Mesenchymal stem cell (in vitro differentiated cells and primary cell): ENCODE measurements at regions not wholly inside any gene's neighbourhood (a gene's known extent, or its start where the extent isn't known, plus 50 kb on each side); places are given as distances from the start of the nearest gene placed in this dataset.

Source experiments
- DNase-seq: peaks from one replicate; pipeline ENCODE4 v3.0.0-alpha.2; 2013
- H2AFZ ChIP-seq: one replicate; pipeline ENCODE4 v1.6.1; 2013; ENCODE audit warnings: low read depth, mild to moderate bottlenecking, control low read depth, inconsistent platforms, low read length, moderate library complexity
- H2AK5ac ChIP-seq: 2 replicates; pipeline ENCODE4 v1.6.1; 2013; ENCODE audit warnings: low read length, moderate library complexity, mild to moderate bottlenecking, inconsistent platforms; ENCODE audit not compliant: severe bottlenecking
- H2BK120ac ChIP-seq: one replicate; pipeline ENCODE4 v1.6.1; 2013; ENCODE audit warnings: low read depth, mild to moderate bottlenecking, inconsistent platforms, low read length, moderate library complexity
- H2BK12ac ChIP-seq, 2 experiments: one replicate each; pipeline ENCODE4 v1.6.1; 2013; ENCODE audit warnings: inconsistent platforms in 2 of 2, low read length in 2 of 2, mild to moderate bottlenecking in 2 of 2, moderate library complexity in 2 of 2, control low read depth in 1 of 2
- H2BK15ac ChIP-seq: one replicate; pipeline ENCODE4 v1.6.1; 2013; ENCODE audit warnings: mild to moderate bottlenecking, low read depth, inconsistent platforms; ENCODE audit not compliant: poor library complexity, severe bottlenecking
- H2BK5ac ChIP-seq: 2 replicates; pipeline ENCODE4 v1.6.1; 2013; ENCODE audit warnings: low read depth, mild to moderate bottlenecking, low read length, control low read depth, inconsistent platforms; ENCODE audit not compliant: poor library complexity, severe bottlenecking
- H3K14ac ChIP-seq, 2 experiments: one replicate each; pipeline ENCODE4 v1.6.1; 2013; ENCODE audit warnings: inconsistent platforms in 2 of 2, low read length in 2 of 2, control low read depth in 1 of 2, mild to moderate bottlenecking in 1 of 2, moderate library complexity in 1 of 2
- H3K18ac ChIP-seq, 2 experiments: one replicate each; pipeline ENCODE4 v1.6.1; 2013; ENCODE audit warnings: inconsistent platforms in 2 of 2, low read length in 2 of 2, control low read depth in 1 of 2, low read depth in 1 of 2, mild to moderate bottlenecking in 1 of 2
- H3K23ac ChIP-seq, 2 experiments: one replicate each; pipeline ENCODE4 v1.6.1; 2013; ENCODE audit warnings: inconsistent platforms in 2 of 2, low read length in 2 of 2, mild to moderate bottlenecking in 2 of 2, moderate library complexity in 2 of 2, control low read depth in 1 of 2
- H3K27ac ChIP-seq: 2 replicates; pipeline ENCODE4 v1.5.1; 2013; ENCODE audit warnings: mild to moderate bottlenecking, moderate library complexity, low read length, control low read depth, inconsistent platforms; ENCODE audit not compliant: poor library complexity, severe bottlenecking
- H3K27me3 ChIP-seq, 2 experiments: 2 replicates each; pipeline versions ENCODE4 v1.6.1 to v1.7.0; 2013; ENCODE audit warnings: low read length in 2 of 2, mild to moderate bottlenecking in 2 of 2, moderate library complexity in 2 of 2, control low read depth in 1 of 2, inconsistent platforms in 1 of 2; ENCODE audit not compliant: control insufficient read depth in 1 of 2, insufficient read depth in 1 of 2
- H3K36me3 ChIP-seq, 2 experiments: 2 replicates each; pipeline versions ENCODE4 v1.6.1 to v1.7.0; 2013; ENCODE audit warnings: low read length in 2 of 2, control low read depth in 1 of 2, inconsistent platforms in 1 of 2, low read depth in 1 of 2, mild to moderate bottlenecking in 1 of 2; ENCODE audit not compliant: insufficient read depth in 2 of 2, control insufficient read depth in 1 of 2
- H3K4ac ChIP-seq, 2 experiments: one replicate each; pipeline ENCODE4 v1.6.1; 2013; ENCODE audit warnings: inconsistent platforms in 2 of 2, low read length in 2 of 2, mild to moderate bottlenecking in 2 of 2, moderate library complexity in 2 of 2, control low read depth in 1 of 2, low read depth in 1 of 2
- H3K4me1 ChIP-seq: 2 replicates; pipeline ENCODE4 v1.6.1; 2013; ENCODE audit warnings: low read depth, low read length, control low read depth; ENCODE audit not compliant: control insufficient read depth, insufficient read depth
- H3K4me2 ChIP-seq: 2 replicates; pipeline ENCODE4 v1.6.1; 2013; ENCODE audit warnings: low read length, mild to moderate bottlenecking, inconsistent platforms; ENCODE audit not compliant: poor library complexity, severe bottlenecking
- H3K4me3 ChIP-seq, 2 experiments: 2 replicates each; pipeline versions ENCODE4 v1.5.1 to v1.7.0; 2013; ENCODE audit warnings: low read length in 2 of 2, mild to moderate bottlenecking in 2 of 2, control low read depth in 1 of 2, low read depth in 1 of 2; ENCODE audit not compliant: insufficient read depth in 1 of 2
- H3K79me1 ChIP-seq: replicated peaks from 2 replicates; pipeline ENCODE4 v1.6.1; 2013; ENCODE audit warnings: mild to moderate bottlenecking, control low read depth, low read length, inconsistent platforms; ENCODE audit not compliant: poor library complexity, severe bottlenecking
- H3K9ac ChIP-seq: 2 replicates; pipeline ENCODE4 v1.7.0; 2013; ENCODE audit warnings: mild to moderate bottlenecking, low read length, moderate library complexity
- H3K9me3 ChIP-seq: 2 replicates; pipeline ENCODE4 v1.7.0; 2013; ENCODE audit warnings: mild to moderate bottlenecking, low read length; ENCODE audit not compliant: control insufficient read depth
- H4K8ac ChIP-seq: one replicate; pipeline ENCODE4 v1.6.1; 2013; ENCODE audit warnings: inconsistent platforms, mild to moderate bottlenecking, low read length, moderate library complexity
- H4K91ac ChIP-seq: one replicate; pipeline ENCODE4 v1.6.1; 2013; ENCODE audit warnings: mild to moderate bottlenecking, low read length, inconsistent platforms
- WGBS: methylation state at CpG from one replicate; pipeline ENCODE4 v1.1.7; 2013; ENCODE audit warnings: mixed read lengths; 5-methylcytosine and 5-hydroxymethylcytosine counted together

GRCh38 chr15:58313810-58314592 lies 117.8 kb upstream of the LIPC start:
- Histone ChIP-seq H3K18ac (no peak overlapping the region), H3K23ac (peak overlapping the region in 1 of 2 experiments; percentile 61), H2AK5ac (peak overlapping the region; percentile 10), H3K9ac (no peak overlapping the region), H3K4ac (no peak overlapping the region), H4K8ac (peak overlapping the region; percentile 45), H3K4me3 (no peak overlapping the region), H2BK5ac (no peak overlapping the region), H3K14ac (no peak overlapping the region), H3K27ac (no peak overlapping the region), H3K79me1 (no peaks in the 10 kb centered on the region), H3K27me3 (no peaks in the 10 kb centered on the region), H3K9me3 (no peaks in the 10 kb centered on the region), H3K4me2 (no peak overlapping the region), H3K4me1 (peaks cover 2% of the 10 kb centered on the region), H2BK120ac (no peak overlapping the region), H2BK15ac (no peak overlapping the region), H2AFZ (no peak overlapping the region), H3K36me3 (peaks cover 0 to 2% of the 10 kb centered on the region in 2 experiments), H2BK12ac (peak overlapping the region; percentile 11 to 45), H4K91ac (no peak overlapping the region)
- 89% methylated on average over 4 of the region's 6 CpGs for WGBS
- no peak for DNase-seq

GRCh38 chr15:58314593-58315216 lies 117.1 kb upstream of the LIPC start:
- Histone ChIP-seq H3K36me3 (no peaks in the 10 kb centered on the region), H2BK5ac (no peak overlapping the region)
- 41% methylated on average over 2 of the region's 4 CpGs for WGBS

GRCh38 chr15:58318517-58318916 lies 113.3 kb upstream of the LIPC start:
- Histone ChIP-seq H3K27ac (no peak overlapping the region), H2BK120ac (no peak overlapping the region), H3K79me1 (no peaks in the 10 kb centered on the region), H3K4me1 (no peaks in the 10 kb centered on the region), H3K9me3 (no peaks in the 10 kb centered on the region), H2BK15ac (no peak overlapping the region), H3K4me2 (no peak overlapping the region), H3K14ac (no peak overlapping the region), H2BK12ac (no peak overlapping the region), H2AFZ (no peak overlapping the region), H4K8ac (no peak overlapping the region), H3K36me3 (no peaks in the 10 kb centered on the region), H3K18ac (no peak overlapping the region), H2BK5ac (no peak overlapping the region), H3K4me3 (no peak overlapping the region), H3K9ac (no peak overlapping the region), H2AK5ac (no peak overlapping the region), H4K91ac (no peak overlapping the region), H3K27me3 (no peaks in the 10 kb centered on the region), H3K23ac (no peak overlapping the region), H3K4ac (no peak overlapping the region)
- no peak for DNase-seq
- WGBS, result 97% methylated on average over 4 of the region's 6 CpGs

More at GRCh38 chr15:58314593-58315216, 117.1 kb upstream of the LIPC start:
- Histone ChIP-seq H3K14ac (no peak overlapping the region), H4K8ac (no peak overlapping the region), H3K27me3 (no peaks in the 10 kb centered on the region), H2AFZ (no peak overlapping the region), H3K4me2 (no peak overlapping the region), H2AK5ac (no peak overlapping the region), H3K4me1 (peaks cover 2% of the 10 kb centered on the region), H3K18ac (no peak overlapping the region), H3K9ac (no peak overlapping the region), H3K9me3 (no peaks in the 10 kb centered on the region), H3K4me3 (no peak overlapping the region), H2BK120ac (no peak overlapping the region), H2BK12ac (no peak overlapping the region), H3K79me1 (no peaks in the 10 kb centered on the region), H3K27ac (no peak overlapping the region), H3K4ac (no peak overlapping the region), H2BK15ac (no peak overlapping the region), H3K23ac (no peak overlapping the region), H4K91ac (no peak overlapping the region)
- DNase-seq, result no peak

DNA sequence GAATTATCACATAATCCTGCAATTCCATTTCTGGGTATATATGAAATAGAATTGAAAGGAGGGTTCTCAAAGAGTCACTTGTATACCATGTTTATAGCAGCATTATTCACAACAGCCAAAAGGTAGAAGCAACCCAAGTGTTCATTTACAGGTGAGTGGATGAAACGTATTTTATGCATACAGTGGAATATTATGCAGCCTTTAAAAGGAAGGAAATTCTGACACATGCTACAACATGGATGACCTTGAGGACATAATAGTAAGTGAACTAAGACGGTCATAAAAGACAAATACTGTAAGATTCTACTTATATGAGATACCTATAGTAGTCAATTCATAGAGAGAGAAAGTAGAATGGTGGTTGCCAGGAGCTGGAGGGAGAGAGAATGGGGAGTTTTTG lies 110.8 kb upstream of the LIPC start:
- no peak overlapping the region for H3K14ac ChIP-seq
- H3K4ac ChIP-seq, result no peak overlapping the region
- no peak overlapping the region for H4K91ac ChIP-seq
- no peaks in the 10 kb centered on the region for H3K27me3 ChIP-seq
- H2BK120ac ChIP-seq, result no peak overlapping the region
- no peak overlapping the region for H3K18ac ChIP-seq
- H4K8ac ChIP-seq, result no peak overlapping the region
- no peak overlapping the region for H3K9ac ChIP-seq
- no peak overlapping the region for H2BK15ac ChIP-seq
- H2AFZ ChIP-seq, result no peak overlapping the region
- H2BK12ac ChIP-seq, result no peak overlapping the region
- H2AK5ac ChIP-seq, result no peak overlapping the region
- H3K4me3 ChIP-seq, result no peak overlapping the region
- H2BK5ac ChIP-seq, result no peak overlapping the region
- no peak overlapping the region for H3K23ac ChIP-seq
- WGBS, result 100% methylated on average over 1 of the region's 2 CpGs
- DNase-seq, result no peak
- no peaks in the 10 kb centered on the region for H3K36me3 ChIP-seq
- H3K4me2 ChIP-seq, result no peak overlapping the region
- no peak overlapping the region for H3K27ac ChIP-seq
- H3K4me1 ChIP-seq, result no peaks in the 10 kb centered on the region
- H3K9me3 ChIP-seq, result no peaks in the 10 kb centered on the region
- no peaks in the 10 kb centered on the region for H3K79me1 ChIP-seq
